ENCODE measurements at regions not wholly inside any gene's neighbourhood (a gene's known extent, or its start where the extent isn't known, plus 50 kb on each side); places are given as distances from the start of the nearest gene placed in this dataset.

GRCh38 chr10:129140921-129141885 is 325.8 kb upstream of the MGMT start:
- FAIRE-seq = no peak

- no peak for FAIRE-seq
Measured at GRCh38 chr10:129151281-129151680, 315.8 kb upstream of the MGMT start.

- no peak for FAIRE-seq
Measured at GRCh38 chr10:129156406-129156805, 310.6 kb upstream of the MGMT start.

GRCh38 chr10:129157185-129157584 is 309.9 kb upstream of the MGMT start:
- FAIRE-seq = no peak

- no peak for FAIRE-seq
Measured at GRCh38 chr10:129161150-129161549, 305.9 kb upstream of the MGMT start.

- FAIRE-seq = no peak
Measured at GRCh38 chr10:129163531-129163930, 303.5 kb upstream of the MGMT start.

- no peak for FAIRE-seq
Measured at GRCh38 chr10:129165076-129165720, 301.8 kb upstream of the MGMT start.

- no peak for FAIRE-seq
Measured at GRCh38 chr10:129165770-129166169, 301.3 kb upstream of the MGMT start.

- no peak for FAIRE-seq
Measured at GRCh38 chr10:129168660-129169059, 298.4 kb upstream of the MGMT start.

- no peak for FAIRE-seq
Measured at GRCh38 chr10:129169115-129169514, 297.9 kb upstream of the MGMT start.

GRCh38 chr10:129170812-129171211 is 296.2 kb upstream of the MGMT start:
- no peak for FAIRE-seq

GRCh38 chr10:129171812-129172211 is 295.2 kb upstream of the MGMT start:
- no peak for FAIRE-seq

- no peak for FAIRE-seq
Measured at GRCh38 chr10:129174232-129175014, 292.6 kb upstream of the MGMT start.

GRCh38 chr10:129179245-129179971 is 287.6 kb upstream of the MGMT start:
- FAIRE-seq = no peak

- no peak for FAIRE-seq
Measured at GRCh38 chr10:129179972-129180678, 286.9 kb upstream of the MGMT start.

- no peak for FAIRE-seq
Measured at GRCh38 chr10:129184196-129184595, 282.8 kb upstream of the MGMT start.

- no peak for FAIRE-seq
Measured at GRCh38 chr10:129187331-129187730, 279.7 kb upstream of the MGMT start.

GRCh38 chr10:129191797-129192196 is 275.2 kb upstream of the MGMT start:
- FAIRE-seq = no peak

- FAIRE-seq = no peak
Measured at GRCh38 chr10:129192344-129193128, 274.5 kb upstream of the MGMT start.

GRCh38 chr10:129193148-129193547 is 273.9 kb upstream of the MGMT start:
- FAIRE-seq = no peak

Measured in A204.1 (cell line).